Heart left ventricle (tissue), 13 donors: ENCODE measurements at regions not wholly inside any gene's neighbourhood (a gene's known extent, or its start where the extent isn't known, plus 50 kb on each side); places are given as distances from the start of the nearest gene placed in this dataset.

Source experiments
- POLR2A ChIP-seq, 2 donors: fragments of 450-650 bp; IDR thresholded peaks; one replicate each; pipeline ENCODE4 v1.6.1; 2017; ENCODE audit warnings: antibody characterized with exemption in 2 of 2, mild to moderate bottlenecking in 2 of 2, moderate library complexity in 2 of 2
- TF ChIP-seq, protein P1 (sequence below), 12 donors: fragments of 200-600 bp; sonication (generic) in 4 of 12; IDR thresholded peaks; one replicate each; pipeline versions ENCODE4 v1.5.0 to v1.8.0; 2018 to 2022; ENCODE audit warnings: antibody characterized with exemption in 12 of 12, mild to moderate bottlenecking in 5 of 12
- donor health status: ischemic (EF 13 %, LVEDD 7.1; RV severe dilation, severe dysfunction).
- donor health status: DM: no; HTN: yes; CAD: no.
- donor health status: DM: no; HTN: no; CAD: no.
- donor health status: ischemic (EF 25% LVEDD 6.9; RV normal size, moderate dysfunction).
- donor health status: ischemic (EF 25% LVEDD 5.7; RV mildly dilated, moderate dysfunction).
- donor health status: ischemic (EF 35%, LVEDD 5.7; RV mildly dilated, moderate dysfunction).
- donor health status: nonischemic (EF 11% LVEDD 7.7; RV severe dilation, severe dysfunction).
- donor health status: DM: yes; HTN: yes; CAD: no.
- donor health status: PGD.
- donor health status: ischemic (EF 29% LVEDD 5.4; RV normal size, mild dysfunction).
- donor health status: nonischemic (EF 23%, LVEDD 6.1; RV moderate dilation, normal function).

- TF ChIP-seq, protein P1, sequence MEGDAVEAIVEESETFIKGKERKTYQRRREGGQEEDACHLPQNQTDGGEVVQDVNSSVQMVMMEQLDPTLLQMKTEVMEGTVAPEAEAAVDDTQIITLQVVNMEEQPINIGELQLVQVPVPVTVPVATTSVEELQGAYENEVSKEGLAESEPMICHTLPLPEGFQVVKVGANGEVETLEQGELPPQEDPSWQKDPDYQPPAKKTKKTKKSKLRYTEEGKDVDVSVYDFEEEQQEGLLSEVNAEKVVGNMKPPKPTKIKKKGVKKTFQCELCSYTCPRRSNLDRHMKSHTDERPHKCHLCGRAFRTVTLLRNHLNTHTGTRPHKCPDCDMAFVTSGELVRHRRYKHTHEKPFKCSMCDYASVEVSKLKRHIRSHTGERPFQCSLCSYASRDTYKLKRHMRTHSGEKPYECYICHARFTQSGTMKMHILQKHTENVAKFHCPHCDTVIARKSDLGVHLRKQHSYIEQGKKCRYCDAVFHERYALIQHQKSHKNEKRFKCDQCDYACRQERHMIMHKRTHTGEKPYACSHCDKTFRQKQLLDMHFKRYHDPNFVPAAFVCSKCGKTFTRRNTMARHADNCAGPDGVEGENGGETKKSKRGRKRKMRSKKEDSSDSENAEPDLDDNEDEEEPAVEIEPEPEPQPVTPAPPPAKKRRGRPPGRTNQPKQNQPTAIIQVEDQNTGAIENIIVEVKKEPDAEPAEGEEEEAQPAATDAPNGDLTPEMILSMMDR (IDR thresholded peaks at IDR 0.05): no peak
- TF ChIP-seq POLR2A (IDR thresholded peaks at IDR 0.05): no peak
Measured at GRCh38 chr4:136241221-136241986, 1290.9 kb downstream of the PCDH18 start.
